CD4-positive, alpha-beta T cell (primary cell): ENCODE measurements at regions not wholly inside any gene's neighbourhood (a gene's known extent, or its start where the extent isn't known, plus 50 kb on each side); places are given as distances from the start of the nearest gene placed in this dataset.

Experiments
- ATAC-seq: fragments of 200-7000 bp; cut with Tn5 transposase; one replicate; pipeline ENCODE4 v1.10.0; 2022; ENCODE audit warnings: mild to moderate bottlenecking; ENCODE audit not compliant: poor library complexity
- CTCF ChIA-PET: fragments of 350-600 bp; sonication (Branson Sonifier 250); formaldehyde crosslinking; loops from one replicate; lab custom pipeline; 2021; ENCODE audit warnings: antibody characterized with exemption, inconsistent platforms; lab: Charles Lee
- POLR2A ChIA-PET: fragments of 350-600 bp; sonication (Branson Sonifier 250); formaldehyde crosslinking; loops from one replicate; lab custom pipeline; 2021; ENCODE audit warnings: antibody characterized with exemption, inconsistent platforms; lab: Charles Lee
- DNase-seq, 14 experiments: peaks; one replicate each; pipeline ENCODE4 v3.0.0-alpha.2; 2013 to 2020; ENCODE audit warnings: mixed read lengths in 2 of 14
- H3K27ac ChIP-seq, 2 donors: one replicate each; pipeline versions ENCODE4 v1.5.1 to v1.7.0; 2013; ENCODE audit warnings: low read length in 2 of 2, low read depth in 1 of 2, mild to moderate bottlenecking in 1 of 2
- H3K27me3 ChIP-seq, 2 experiments: 1 replicate in 1 of 2; 2 replicates in 1 of 2; pipeline versions ENCODE4 v1.6.1 to v1.7.0; 2013; ENCODE audit warnings: low read length in 2 of 2, control low read depth in 1 of 2, mild to moderate bottlenecking in 1 of 2, moderate library complexity in 1 of 2; ENCODE audit not compliant: insufficient read depth in 2 of 2, control insufficient read depth in 1 of 2
- H3K36me3 ChIP-seq: one replicate; pipeline ENCODE4 v1.6.1; 2013; ENCODE audit warnings: low read length, control low read depth; ENCODE audit not compliant: insufficient read depth
- H3K4me1 ChIP-seq: one replicate; pipeline ENCODE4 v1.6.1; 2013; ENCODE audit warnings: low read length, control low read depth; ENCODE audit not compliant: insufficient read depth
- H3K4me3 ChIP-seq: one replicate; pipeline ENCODE4 v1.5.1; 2013; ENCODE audit warnings: mild to moderate bottlenecking, low read length, moderate library complexity
- H3K9me3 ChIP-seq, 2 experiments: 1 replicate in 1 of 2; 2 replicates in 1 of 2; pipeline versions ENCODE4 v1.6.1 to v1.7.0; 2013; ENCODE audit warnings: low read length in 2 of 2, mild to moderate bottlenecking in 2 of 2, control low read depth in 1 of 2, moderate library complexity in 1 of 2; ENCODE audit not compliant: control insufficient read depth in 1 of 2, insufficient read depth in 1 of 2
- H3K27ac Mint-ChIP-seq: one replicate; pipeline ENCODE4 v1.8.0; 2020; ENCODE audit warnings: mixed read lengths
- H3K27me3 Mint-ChIP-seq: one replicate; pipeline ENCODE4 v1.8.0; 2021; ENCODE audit warnings: mixed read lengths
- H3K36me3 Mint-ChIP-seq: one replicate; pipeline ENCODE4 v1.8.0; 2021; ENCODE audit warnings: low read depth, mixed read lengths
- H3K4me1 Mint-ChIP-seq: one replicate; pipeline ENCODE4 v1.8.0; 2021; ENCODE audit warnings: low read depth, mixed read lengths
- H3K4me3 Mint-ChIP-seq: one replicate; pipeline ENCODE4 v1.8.0; 2020; ENCODE audit warnings: mild to moderate bottlenecking, mixed read lengths
- H3K9me3 Mint-ChIP-seq: one replicate; pipeline ENCODE4 v1.8.0; 2020; ENCODE audit warnings: mixed read lengths
- CTCF ChIP-seq: fragments of 200-600 bp; IDR thresholded peaks from one replicate; pipeline ENCODE4 v1.8.0; 2022; ENCODE audit warnings: antibody characterized with exemption, mild to moderate bottlenecking
- intact Hi-C, 2 experiments: fragments of 100-400 bp; cut with DNase I in 1 of 2; cut with micrococcal nuclease in 1 of 2; formaldehyde crosslinking; loops; one replicate each; pipeline versions ENCODE4 v1.15.1 to v1.9.0; 2023 to 2025; cut with DNase I, micrococcal nuclease

- no peak overlapping the region for H3K4me3 ChIP-seq
- ChIA-PET CTCF (no interaction called here), POLR2A (no interaction called here)
- H3K4me1 Mint-ChIP-seq = peaks cover 19% of the 10 kb centered on the region
- H3K27ac Mint-ChIP-seq = no peak overlapping the region
- no peaks in the 10 kb centered on the region for H3K27me3 ChIP-seq
- intact Hi-C loops = loop anchor here in 1 of 2 experiments (5.0 kb wide), 1 partner anchor 463 kb away; the partner anchor contains the start of gene IGFBP5
- no peaks in the 10 kb centered on the region for H3K36me3 ChIP-seq
- peaks cover 4% of the 10 kb centered on the region for H3K27me3 Mint-ChIP-seq
- no peak overlapping the region for H3K27ac ChIP-seq
- no peaks in the 10 kb centered on the region for H3K9me3 ChIP-seq
- TF ChIP-seq CTCF = no peak
- no peak for DNase-seq
- ATAC-seq = no peak
- H3K4me1 ChIP-seq = no peaks in the 10 kb centered on the region
- no peaks in the 10 kb centered on the region for H3K36me3 Mint-ChIP-seq
- no peak overlapping the region for H3K4me3 Mint-ChIP-seq
- no peaks in the 10 kb centered on the region for H3K9me3 Mint-ChIP-seq
Observed at GRCh38 chr2:217160103-217160743, 300.4 kb upstream of the TNP1 start.

- Mint-ChIP-seq H3K4me3 (no peak overlapping the region), H3K36me3 (no peaks in the 10 kb centered on the region), H3K27ac (no peak overlapping the region), H3K9me3 (no peaks in the 10 kb centered on the region), H3K27me3 (peaks cover 4% of the 10 kb centered on the region), H3K4me1 (peaks cover 19% of the 10 kb centered on the region)
- no peak for ATAC-seq
- ChIA-PET CTCF (no interaction called here), POLR2A (no interaction called here)
- Histone ChIP-seq H3K9me3 (no peaks in the 10 kb centered on the region), H3K4me3 (no peak overlapping the region), H3K27me3 (no peaks in the 10 kb centered on the region), H3K36me3 (no peaks in the 10 kb centered on the region), H3K27ac (no peak overlapping the region), H3K4me1 (no peaks in the 10 kb centered on the region)
- no peak for TF ChIP-seq CTCF
- DNase-seq = no peak
- intact Hi-C loops = no loop called here
Observed at GRCh38 chr2:217158928-217159327, 299.1 kb upstream of the TNP1 start.

GRCh38 chr2:217157581-217157980 is 297.7 kb upstream of the TNP1 start:
- ChIA-PET CTCF (no interaction called here), POLR2A (no interaction called here)
- Histone ChIP-seq H3K9me3 (no peaks in the 10 kb centered on the region), H3K27me3 (no peaks in the 10 kb centered on the region), H3K36me3 (no peaks in the 10 kb centered on the region), H3K4me3 (no peak overlapping the region), H3K4me1 (no peaks in the 10 kb centered on the region), H3K27ac (no peak overlapping the region)
- Mint-ChIP-seq H3K27me3 (peaks cover 4% of the 10 kb centered on the region), H3K9me3 (no peaks in the 10 kb centered on the region), H3K4me1 (peaks cover 16% of the 10 kb centered on the region), H3K4me3 (no peak overlapping the region), H3K27ac (no peak overlapping the region), H3K36me3 (no peaks in the 10 kb centered on the region)
- DNase-seq (no peak), ATAC-seq (no peak)
- TF ChIP-seq CTCF = no peak
- intact Hi-C loops = no loop called here
